RKO (cell line): ENCODE measurements at regions not wholly inside any gene's neighbourhood (a gene's known extent, or its start where the extent isn't known, plus 50 kb on each side); places are given as distances from the start of the nearest gene placed in this dataset.

ENCODE experiments used
- DNase-seq: peaks from one replicate; pipeline ENCODE4 v3.0.0-alpha.2; 2016; ENCODE audit warnings: low spot score

DNA sequence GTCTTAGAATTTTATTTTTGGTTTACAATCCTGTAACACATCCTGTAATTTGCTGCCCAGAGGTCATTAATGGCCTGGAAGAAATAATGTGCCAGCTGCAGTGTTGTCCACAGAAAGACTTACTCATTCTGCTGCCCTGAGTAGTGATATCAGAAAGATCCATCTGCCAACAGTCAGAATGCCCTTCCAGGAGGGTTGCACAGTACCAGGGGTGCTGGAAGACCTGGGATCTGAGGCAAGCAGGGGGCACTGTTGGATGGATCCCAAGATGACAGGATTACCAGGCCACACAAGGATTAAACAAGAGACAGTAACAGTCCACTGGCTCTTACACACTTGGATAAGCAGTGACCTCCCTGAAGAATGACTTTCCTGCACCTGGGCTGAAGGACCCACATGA lies 93.8 kb upstream of the TOP3B start:
- no peak for DNase-seq

DNA sequence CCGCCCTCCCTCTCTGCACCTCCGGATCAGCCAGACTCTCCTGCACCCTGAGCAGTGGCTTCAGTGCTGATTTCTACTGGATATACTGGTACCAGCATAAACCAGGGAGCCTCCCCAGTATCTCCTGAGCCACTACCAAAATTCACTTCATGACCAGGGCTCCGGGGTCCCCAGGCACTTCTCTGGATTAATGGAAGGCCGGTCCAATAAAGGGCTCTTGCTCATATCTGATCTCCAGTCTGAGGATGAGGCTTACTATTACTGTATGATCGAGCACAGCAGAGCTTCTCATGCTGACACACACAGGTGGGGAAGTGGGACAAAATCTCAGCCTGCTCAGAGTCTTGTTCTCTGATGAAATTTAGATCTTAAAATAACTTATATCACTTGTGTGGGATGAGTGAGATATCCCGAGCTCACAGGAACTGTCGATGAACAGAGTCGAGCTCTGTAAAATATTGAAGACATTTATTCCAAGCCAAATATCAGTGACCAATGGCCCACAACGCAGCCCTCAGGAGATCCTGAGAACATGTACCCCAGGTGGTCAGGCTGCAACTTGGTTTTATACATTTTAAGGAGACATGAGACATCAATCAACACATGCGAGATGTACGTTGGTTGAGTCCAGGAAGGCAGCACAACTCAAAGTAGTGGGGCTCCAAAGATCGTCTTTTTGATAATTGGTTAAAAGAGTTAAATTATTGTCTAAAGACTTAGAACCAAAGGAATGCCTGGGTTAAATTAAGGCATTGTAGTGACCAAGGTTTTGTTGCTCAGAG lies 93.0 kb upstream of the TOP3B start:
- DNase-seq = no peak

DNA sequence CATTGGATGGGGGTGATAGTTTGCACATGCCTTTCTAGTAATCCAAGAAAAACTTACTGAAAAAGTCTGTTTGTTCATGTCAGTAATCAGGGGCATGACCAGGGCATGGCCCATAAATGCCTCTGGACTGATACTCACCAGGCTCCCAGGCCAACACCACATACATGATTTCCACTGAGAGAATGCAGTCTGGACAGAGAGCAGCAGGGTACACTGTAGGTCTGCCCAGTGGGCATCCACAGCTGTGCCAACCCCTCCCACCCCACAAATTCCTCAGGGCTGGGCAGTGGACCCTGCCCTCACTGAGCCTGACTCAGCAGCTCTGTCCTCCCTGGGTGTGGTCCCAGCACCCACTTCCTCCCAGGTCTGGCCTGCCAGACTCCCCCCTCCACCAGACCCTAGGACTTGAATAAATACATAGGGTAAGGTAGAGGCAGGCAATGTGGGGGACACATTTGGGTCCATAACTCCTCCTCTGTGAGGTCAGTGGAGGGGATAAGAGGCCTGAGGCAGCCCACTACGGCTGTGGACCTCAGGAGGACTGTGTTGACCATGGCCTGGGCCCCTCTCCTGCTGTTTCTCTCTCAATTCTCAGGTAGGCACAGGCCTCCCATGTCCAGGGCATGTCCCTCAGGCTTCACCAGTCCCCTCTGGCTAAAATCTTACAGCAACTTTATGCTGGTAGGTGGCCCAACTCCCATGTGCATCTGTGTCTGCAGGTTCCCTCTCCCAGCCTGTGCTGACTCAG lies 92.2 kb upstream of the TOP3B start:
- DNase-seq = no peak

DNA sequence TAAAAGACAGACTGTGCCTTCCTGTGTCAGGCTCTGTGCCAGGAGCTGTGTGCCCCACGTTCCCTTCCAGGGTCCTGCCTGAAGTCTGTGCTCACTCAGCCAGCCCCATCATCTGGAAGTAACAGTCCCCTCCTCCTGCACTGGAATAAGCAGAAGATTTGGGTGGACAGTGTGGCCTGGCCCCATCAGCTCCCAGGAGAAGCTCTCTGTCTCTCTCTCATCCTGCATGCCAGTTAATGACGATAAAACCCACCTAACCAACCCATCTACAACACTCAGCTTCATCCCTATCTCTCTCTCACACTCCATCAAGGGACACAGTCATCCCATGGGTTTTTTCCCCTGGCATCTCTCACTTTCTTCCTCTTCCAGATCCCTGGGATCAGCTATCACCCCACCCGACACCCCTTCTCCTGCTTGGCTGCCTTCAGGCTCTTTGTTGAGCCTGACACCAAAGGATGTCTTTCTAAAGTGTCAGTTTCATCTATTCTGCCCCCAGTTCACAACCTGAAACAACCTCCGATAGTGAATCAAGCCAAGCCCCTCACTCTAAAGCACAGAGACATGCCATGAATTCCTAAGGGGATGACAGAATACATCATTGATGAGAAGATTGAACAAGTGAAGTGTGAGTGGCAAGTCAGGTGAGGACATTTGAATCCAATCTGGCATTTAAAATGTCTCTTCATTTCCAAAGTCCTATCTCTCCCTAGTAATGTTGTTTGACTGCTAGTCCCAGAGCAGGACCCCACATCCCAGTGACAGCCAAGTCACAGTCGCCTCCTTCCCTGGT lies 91.4 kb upstream of the TOP3B start:
- no peak for DNase-seq

DNA sequence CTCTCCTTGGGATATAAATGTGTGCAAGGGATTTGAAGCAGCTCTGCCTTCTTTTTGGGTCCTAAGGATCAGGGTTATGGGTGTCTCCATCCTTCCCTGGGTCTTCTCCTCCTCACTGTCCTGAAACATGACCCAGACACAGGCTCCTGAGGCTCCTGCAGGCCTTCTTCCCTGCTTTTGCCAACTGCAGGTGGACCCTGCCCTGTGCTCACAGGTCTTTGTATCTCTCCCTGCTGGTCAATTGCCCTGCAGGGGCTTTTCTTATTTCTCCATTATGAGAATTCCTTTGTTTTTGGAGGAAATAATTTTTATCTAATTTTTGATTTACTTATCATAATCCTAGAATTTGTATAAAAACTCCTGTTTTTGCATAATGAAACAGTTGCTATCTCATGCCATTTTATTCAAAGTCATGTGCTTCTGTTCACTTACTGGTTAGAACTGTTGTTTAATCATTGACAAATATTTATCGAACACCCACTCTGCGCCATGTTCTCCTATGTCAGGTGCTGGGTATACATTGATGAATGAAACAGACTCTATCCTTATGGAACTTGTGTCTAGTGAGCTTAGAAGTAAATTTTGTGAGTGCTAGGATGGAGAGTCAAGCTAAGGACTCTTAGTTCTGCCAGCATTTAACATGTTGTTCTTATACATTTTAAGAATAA lies 89.7 kb upstream of the TOP3B start:
- no peak for DNase-seq

DNA sequence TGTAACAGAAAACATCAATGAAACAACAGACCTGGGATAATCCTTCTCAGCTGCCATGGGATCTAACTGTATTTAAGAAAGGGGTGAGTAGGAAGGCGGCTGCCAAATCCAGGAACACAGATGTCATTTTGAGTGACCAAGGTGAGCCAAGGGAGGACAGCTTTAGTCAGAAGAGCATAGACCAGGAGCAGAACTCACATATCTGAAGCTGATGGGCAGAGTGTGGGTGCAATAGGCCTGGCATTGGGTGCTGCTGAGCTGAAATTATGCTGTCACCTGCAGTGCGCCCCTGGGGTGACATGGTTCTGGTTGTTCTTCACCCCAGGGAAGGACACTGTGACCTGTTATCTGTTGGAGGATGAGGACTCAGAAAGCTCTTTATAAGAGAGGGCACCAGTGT lies 88.9 kb upstream of the TOP3B start:
- no peak for DNase-seq

DNA sequence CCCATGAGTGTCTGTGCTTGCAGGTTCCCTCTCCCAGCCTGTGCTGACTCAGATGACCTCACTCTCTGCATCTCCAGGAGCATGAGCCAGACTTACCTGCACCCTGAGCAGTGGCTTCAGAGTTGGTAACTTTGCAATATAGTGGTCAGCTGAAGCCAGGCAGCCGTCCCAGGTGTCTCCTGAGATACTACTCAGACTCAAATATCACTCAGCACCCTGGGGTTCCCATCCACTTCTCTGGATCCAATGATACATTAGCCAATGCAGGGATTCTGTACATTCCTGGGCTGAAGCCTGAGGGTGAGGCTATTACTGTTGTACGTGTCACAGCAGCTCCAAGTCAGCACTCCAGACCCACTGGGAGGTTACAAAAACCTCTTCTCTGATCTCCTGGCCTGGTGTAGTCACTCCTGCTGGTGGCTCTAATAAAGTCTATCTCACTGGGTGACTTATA lies 87.8 kb upstream of the TOP3B start:
- DNase-seq = no peak

DNA sequence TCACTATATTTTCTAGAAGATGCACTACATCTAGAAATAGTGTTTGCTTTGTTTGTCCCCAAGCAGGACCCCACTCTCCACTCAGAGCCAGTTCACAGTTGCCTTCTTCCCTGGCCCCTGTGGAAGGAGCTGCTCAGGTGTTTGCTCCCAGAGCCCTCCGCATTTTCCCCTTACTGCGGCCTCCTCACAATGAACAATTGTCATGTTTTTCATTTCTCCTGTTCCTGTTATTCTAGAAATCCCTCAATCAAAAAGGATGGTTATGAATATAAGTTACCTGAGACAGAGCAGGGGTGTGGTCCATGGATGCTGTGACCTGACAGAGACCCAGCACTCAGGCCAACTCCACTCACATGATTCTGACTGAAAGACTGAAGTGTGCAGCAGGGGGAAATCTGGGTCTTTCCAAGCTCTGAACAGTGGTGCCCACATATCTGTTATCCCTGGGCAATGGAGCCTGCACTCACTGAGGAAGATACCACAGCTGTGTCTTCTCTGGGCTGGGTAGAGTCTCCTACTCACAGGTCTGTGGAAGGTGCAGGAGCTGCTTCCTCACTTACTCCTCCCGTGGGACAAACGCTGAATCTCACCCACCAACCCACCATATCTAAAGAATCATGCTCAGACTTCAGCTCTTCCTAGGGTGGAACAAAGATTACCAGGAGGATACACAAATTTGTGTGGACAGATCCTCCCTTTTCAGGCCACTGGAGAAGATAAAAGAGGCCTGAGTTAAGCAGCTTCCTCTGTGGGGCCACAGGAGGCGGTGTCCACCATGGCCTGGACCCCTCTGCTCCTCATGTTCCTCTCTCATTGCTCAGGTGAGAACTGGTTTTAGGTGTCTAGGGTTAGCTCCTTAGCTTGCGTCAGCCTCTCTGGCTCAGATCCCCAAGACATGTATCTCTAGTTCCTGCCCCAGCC lies 87.1 kb upstream of the TOP3B start:
- DNase-seq = no peak

DNA sequence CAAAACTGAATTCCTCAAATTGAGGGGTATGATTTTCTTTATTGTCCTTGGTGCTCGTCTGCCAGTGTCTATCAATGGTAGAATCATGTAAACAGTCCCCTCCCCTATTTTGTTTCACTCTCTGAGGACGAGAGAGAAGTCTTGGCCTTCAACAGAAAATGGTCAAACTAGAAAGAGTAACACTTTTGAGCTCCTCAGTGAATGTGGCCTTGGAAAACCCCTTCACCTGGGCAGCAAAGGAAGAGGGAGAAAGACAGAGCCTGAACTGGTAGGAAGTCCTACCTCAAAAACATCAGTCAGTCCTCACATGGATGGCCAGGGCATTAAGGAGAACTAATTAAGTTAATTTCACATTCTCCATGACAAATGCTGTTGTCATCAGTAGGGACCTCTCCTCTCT lies 86.1 kb upstream of the TOP3B start:
- no peak for DNase-seq

DNA sequence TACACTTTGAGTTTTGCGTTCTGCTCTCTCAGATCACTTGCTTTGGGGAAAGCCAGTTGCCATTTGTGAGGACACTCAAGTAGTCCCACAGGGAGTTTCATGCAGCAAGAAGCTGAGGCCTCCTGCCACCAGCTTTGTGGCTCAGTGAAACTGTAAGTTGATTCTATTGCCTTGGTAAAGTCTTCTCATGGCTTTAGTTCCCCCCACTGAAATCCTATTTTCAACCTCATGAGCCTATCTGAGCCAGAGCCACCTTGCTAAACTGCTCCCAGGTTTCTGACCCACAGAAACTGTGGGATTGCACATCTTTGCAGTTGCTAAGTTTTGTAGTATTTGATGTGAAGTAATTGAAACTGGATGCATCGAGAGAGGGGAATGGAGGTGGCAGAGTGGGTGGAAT lies 85.4 kb upstream of the TOP3B start:
- no peak for DNase-seq

DNA sequence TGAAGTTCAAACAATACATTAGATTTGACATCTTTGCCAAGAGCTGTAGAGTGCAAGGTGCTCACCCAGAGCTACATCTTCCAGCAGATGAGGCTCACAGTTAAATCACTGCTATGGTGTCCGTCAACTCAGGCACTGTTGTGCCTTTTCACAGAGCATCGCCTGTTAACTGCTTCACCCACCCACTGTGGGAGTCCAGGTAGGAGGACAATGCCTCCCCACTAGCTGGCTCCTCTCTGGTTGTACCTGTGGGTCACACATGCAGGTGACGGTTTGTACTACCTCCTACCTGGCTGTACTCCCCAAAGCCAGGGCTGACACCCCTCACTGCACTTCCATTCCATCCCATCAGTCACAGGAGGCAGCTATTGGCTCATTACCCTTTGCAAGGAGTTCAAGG lies 84.6 kb upstream of the TOP3B start:
- no peak for DNase-seq

DNA sequence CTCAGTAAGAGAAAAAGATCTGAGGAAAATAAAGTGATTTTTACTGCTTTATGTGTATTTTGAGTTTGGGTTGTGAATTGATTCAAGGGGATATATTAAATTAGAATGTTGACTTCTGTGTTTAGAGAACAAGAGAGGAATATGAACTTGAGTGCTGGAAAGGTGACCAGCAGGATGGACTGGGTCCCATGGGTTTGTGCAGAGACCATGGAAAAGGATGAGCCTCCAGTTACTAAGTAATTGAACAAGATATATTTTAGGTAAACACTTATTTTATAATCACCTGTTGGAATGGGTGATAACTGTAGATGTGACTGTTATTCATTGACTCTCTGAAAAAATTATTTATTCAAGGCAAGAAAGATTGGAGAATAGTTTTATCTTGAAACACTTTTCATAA lies 82.0 kb upstream of the TOP3B start:
- DNase-seq = no peak

DNA sequence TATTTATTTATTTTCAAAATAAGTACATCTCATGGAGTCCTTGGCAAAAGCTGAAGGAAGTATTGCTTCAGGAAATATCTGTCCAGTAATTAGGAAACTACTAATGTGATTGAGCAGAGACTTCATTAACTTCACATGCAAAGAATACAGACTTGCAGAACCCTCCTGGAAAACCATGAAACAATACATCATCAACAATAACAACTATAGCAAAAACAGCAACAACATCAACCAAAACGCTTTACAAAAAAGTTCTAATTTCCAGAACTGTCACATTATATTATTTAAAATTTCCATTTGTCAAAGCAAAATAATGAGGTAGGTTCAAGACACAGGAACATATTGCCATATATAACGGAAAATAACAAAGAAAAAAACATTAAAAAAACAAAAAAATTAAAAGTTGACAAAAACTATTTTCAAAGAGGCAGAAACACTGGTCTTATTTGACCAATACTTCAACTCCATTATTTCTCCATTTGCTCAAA lies 79.8 kb upstream of the TOP3B start:
- no peak for DNase-seq

DNA sequence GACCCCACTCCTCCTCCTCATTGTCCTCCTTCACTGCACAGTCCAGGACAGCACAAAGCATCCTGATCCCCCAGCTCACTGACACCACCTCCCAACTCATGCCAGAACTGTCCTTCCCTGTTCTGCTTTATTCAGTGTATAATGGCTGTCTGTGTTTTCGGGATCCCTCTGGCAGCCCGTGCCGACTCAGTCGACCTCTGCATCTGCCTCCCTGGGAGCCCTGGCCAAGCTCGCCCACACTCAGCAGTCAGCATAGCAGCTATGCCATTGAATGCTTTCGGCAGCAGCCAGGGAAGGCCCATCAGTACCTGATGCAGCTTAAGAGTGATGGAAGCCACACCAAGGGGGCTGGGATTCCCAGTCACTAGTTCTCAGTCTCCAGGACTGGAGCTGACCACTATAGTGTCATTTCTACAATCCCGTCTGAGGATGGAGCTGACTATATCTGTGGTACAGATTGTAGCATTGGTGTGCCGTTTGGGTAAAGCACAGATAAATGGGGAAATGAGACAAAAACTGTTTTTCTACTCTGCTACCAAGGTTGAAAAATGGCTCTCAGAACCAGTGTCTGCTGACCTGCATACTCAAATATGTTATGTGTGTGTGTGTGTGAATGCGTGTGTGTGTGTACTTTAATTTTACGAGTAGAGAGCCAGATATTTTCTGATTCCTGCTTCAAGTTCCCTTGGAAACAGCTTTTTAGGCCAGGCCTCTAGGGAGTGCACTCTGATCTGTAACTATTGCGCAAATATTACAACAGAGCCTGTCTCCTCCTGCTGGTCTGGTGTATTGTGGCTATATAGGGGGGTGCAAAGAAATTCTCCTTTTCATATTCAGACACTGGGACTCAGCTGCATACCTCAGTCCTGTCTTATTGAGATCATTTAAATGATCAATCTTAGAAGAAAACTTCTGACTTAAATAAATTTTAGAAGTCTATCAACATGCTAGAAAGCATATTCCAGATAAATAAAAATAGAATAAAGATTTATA lies 78.8 kb upstream of the TOP3B start:
- DNase-seq = peak; percentile 18

DNA sequence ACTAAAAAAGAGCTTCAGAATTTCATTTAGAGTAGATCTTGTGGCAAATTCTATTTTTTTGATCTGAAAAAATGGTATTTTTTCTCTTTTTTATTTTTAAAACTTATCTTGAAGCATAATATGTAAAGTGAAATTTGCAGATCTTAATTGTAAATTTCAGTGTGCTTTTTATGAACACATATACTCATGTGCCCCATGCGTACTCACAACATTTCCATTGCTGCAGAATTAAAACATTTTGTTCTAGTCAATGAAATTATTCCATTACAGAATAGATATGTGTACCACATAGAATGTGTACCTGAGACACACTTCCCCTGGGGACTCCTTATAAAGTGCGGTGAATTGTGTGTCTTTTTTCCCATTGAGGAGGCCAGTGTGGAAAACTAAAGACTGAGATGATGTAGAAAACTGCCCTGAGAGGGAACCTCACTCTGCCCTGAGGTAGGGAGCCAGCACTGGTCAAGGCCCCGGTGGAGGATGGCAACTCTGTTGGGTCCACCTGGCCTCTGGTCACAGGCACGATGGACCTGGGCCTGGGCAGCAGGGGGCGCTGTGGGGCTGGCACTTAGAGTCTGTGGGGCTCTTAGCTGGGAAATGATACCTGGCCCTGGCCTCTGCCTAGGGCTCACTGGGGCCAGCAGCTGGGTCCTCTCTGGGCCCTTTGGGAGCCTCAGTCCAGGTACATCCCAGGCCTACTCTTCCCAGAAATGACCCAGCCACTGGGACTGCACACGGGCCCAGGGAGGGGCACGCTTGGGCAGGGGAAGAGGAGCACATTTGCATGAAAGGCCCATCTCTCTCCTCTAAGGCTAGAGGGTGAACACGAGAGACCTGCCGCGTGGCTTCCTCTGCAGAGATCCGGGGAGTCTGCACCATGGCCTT lies 77.9 kb upstream of the TOP3B start:
- DNase-seq = peak; percentile 19

DNA sequence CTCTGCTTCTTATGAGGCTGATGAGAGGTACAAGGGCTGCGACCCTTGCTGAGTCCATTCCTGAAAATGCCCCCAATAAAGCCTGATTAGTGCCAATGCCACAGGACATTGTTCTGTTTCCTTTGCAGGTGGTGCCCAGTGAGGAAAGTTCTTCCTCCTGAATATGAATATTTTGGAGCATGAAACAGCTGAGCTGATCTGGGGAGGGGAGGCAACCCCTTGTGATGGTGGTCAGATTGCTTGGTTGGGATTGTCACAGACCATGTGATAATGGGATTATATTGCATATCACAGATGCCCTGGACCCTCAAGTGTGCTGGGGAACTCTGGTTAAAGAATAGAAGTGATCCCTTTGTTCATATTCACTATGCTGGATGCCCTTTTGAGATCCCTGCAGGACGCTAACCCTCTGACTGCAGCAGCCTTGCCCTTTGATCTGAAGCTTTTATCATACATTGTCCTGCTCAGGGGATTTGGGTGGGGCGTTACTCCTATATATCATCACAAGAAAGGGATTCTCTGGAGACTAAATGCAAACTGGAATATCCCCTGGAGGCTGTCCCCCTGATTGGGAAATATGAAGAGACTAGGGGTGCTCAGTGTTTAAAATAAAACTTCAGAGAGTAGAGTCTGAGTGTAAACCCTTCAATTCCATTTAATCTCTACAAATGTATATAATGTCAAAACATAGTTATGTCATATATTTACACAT lies 76.9 kb upstream of the TOP3B start:
- DNase-seq = no peak

DNA sequence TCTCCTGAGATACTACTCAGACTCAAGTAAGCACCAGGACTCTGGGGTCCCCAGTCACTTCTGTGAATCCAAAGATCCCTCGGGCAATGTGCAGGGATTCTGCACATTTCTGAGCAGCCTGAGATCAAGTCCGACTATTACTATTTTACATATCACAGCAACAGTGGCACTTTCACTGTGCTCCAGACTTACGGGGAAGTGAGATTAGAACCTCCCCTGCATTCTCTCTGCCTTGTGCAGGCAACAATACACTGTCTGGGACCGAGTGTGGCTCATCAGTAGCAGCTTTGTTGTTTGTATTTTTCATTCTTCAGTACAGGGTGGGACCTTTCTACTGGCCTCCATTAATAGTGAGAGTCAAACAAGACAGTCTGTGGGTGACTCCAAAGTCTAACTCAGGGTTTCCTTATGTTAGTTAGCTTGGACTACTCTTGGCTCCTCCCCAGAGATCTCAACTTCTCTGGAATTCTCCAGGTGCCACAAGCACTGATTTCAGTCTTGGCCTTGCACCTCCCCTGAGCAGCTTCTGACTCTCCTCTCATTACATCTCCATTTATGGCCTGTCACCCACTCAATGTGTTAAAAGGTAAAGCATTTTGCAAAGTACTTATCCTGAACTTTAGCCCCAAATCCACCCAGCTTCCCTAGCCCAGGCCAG lies 76.2 kb upstream of the TOP3B start:
- DNase-seq = no peak
